ENCODE measurements at regions not wholly inside any gene's neighbourhood (a gene's known extent, or its start where the extent isn't known, plus 50 kb on each side); places are given as distances from the start of the nearest gene placed in this dataset.

DNA sequence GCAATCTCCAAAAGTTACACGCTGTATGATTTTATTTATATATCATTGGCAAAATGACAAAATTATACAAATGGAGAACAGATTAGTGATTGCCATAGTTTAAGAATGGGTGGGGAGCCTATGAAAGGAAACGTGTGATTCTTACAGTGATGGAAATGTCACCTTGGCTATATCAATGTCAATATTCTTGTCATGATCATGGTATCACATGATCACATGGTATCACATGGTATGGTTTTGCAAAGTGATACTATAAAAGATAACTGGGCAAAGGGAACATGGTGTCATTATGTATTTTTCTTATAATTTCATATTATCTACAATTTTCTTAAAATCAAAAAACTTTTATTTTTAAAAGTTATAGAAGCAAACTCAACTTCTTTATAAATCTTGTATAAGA, 606.2 kb upstream of the ZEB2 start:
- TF ChIP-seq IKZF3 (tag by site-specific recombination; IDR thresholded peaks at IDR 0.05) (no peak), REPIN1 (tag by site-specific recombination; IDR thresholded peaks at IDR 0.05; ENCODE audit: low read depth) (no peak), ZNF302 (tag by site-specific recombination; IDR thresholded peaks at IDR 0.05; ENCODE audit: low read depth) (no peak), ZNF596 (tag by site-specific recombination; IDR thresholded peaks at IDR 0.05) (no peak), OVOL3 (tag by site-specific recombination; IDR thresholded peaks at IDR 0.05) (no peak), ZNF184 (tag by site-specific recombination; IDR thresholded peaks at IDR 0.05) (no peak), ZNF785 (tag by site-specific recombination; IDR thresholded peaks at IDR 0.05) (no peak), RBAK (tag by site-specific recombination; IDR thresholded peaks at IDR 0.05) (no peak), SCRT1 (tag by site-specific recombination; IDR thresholded peaks at IDR 0.05; ENCODE audit: borderline replicate concordance) (no peak), ZNF768 (tag by site-specific recombination; IDR thresholded peaks at IDR 0.05) (no peak), ZNF510 (tag by site-specific recombination; IDR thresholded peaks at IDR 0.05; ENCODE audit: insufficient replicate concordance) (no peak), ZNF585B (tag by site-specific recombination; IDR thresholded peaks at IDR 0.05) (no peak), ZNF423 (tag by site-specific recombination; IDR thresholded peaks at IDR 0.05) (no peak), ZNF157 (tag by site-specific recombination; IDR thresholded peaks at IDR 0.05) (no peak)
- TF ChIP-seq, protein P1, sequence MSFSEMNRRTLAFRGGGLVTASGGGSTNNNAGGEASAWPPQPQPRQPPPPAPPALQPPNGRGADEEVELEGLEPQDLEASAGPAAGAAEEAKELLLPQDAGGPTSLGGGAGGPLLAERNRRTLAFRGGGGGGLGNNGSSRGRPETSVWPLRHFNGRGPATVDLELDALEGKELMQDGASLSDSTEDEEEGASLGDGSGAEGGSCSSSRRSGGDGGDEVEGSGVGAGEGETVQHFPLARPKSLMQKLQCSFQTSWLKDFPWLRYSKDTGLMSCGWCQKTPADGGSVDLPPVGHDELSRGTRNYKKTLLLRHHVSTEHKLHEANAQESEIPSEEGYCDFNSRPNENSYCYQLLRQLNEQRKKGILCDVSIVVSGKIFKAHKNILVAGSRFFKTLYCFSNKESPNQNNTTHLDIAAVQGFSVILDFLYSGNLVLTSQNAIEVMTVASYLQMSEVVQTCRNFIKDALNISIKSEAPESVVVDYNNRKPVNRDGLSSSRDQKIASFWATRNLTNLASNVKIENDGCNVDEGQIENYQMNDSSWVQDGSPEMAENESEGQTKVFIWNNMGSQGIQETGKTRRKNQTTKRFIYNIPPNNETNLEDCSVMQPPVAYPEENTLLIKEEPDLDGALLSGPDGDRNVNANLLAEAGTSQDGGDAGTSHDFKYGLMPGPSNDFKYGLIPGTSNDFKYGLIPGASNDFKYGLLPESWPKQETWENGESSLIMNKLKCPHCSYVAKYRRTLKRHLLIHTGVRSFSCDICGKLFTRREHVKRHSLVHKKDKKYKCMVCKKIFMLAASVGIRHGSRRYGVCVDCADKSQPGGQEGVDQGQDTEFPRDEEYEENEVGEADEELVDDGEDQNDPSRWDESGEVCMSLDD (tag by site-specific recombination; IDR thresholded peaks at IDR 0.05): no peak
- ChIA-PET POLR2A (no interaction called here), CTCF (no interaction called here)
- no peaks in the 10 kb centered on the region for H3K4me1 ChIP-seq (ENCODE audit: control insufficient read depth, insufficient read depth, low read length)
- H3K9me3 ChIP-seq (ENCODE audit: control insufficient read depth, insufficient read depth, low read depth, low read length): no peaks in the 10 kb centered on the region
- no peak overlapping the region for H3K4me3 ChIP-seq (ENCODE audit: low read depth, low read length)
- no peak overlapping the region for H3K27ac ChIP-seq (ENCODE audit: extremely low read depth, low read depth, low read length)
- H3K36me3 ChIP-seq (ENCODE audit: control insufficient read depth in 2 of 2, insufficient read depth in 1 of 2, low read length in 2 of 2): no peaks in the 10 kb centered on the region

DNA sequence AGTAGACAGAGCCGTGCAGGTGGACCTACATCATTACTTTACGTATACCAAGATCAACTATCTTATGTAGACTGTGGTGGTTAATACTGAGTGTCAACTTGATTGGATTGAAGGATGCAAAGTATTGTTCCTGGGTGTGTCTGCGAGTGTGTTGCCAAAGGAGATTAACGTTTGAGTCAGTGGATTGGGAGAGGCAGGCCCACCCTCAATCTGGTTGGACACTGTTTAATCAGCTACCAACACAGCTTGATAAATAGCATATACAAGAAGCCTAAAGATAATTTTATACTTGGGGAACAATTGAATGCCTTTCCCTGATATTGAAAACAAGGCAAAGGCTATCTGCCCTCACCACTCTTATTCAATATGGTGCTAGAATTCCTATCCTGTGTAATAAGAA, 604.2 kb upstream of the ZEB2 start:
- Histone ChIP-seq H3K4me3 (ENCODE audit: low read depth, low read length) (no peak overlapping the region), H3K4me1 (ENCODE audit: control insufficient read depth, insufficient read depth, low read length) (no peaks in the 10 kb centered on the region), H3K9me3 (ENCODE audit: control insufficient read depth, insufficient read depth, low read depth, low read length) (no peaks in the 10 kb centered on the region), H3K27ac (ENCODE audit: extremely low read depth, low read depth, low read length) (no peak overlapping the region), H3K36me3 (ENCODE audit: control insufficient read depth in 2 of 2, insufficient read depth in 1 of 2, low read length in 2 of 2) (no peaks in the 10 kb centered on the region)
- ChIA-PET CTCF (interaction anchor here (1.0 kb wide), 1 partner anchor 12 kb away, joined by 3 read pairs; no protein-coding TSS in a partner anchor), POLR2A (no interaction called here)
- TF ChIP-seq ZNF792 (tag by site-specific recombination; IDR thresholded peaks at IDR 0.05) (no peak), ZNF248 (tag by site-specific recombination; IDR thresholded peaks at IDR 0.05) (no peak), ZNF501 (tag by site-specific recombination; IDR thresholded peaks at IDR 0.05) (no peak), SP7 (tag by site-specific recombination; IDR thresholded peaks at IDR 0.05) (no peak)
- TF ChIP-seq, protein P2, sequence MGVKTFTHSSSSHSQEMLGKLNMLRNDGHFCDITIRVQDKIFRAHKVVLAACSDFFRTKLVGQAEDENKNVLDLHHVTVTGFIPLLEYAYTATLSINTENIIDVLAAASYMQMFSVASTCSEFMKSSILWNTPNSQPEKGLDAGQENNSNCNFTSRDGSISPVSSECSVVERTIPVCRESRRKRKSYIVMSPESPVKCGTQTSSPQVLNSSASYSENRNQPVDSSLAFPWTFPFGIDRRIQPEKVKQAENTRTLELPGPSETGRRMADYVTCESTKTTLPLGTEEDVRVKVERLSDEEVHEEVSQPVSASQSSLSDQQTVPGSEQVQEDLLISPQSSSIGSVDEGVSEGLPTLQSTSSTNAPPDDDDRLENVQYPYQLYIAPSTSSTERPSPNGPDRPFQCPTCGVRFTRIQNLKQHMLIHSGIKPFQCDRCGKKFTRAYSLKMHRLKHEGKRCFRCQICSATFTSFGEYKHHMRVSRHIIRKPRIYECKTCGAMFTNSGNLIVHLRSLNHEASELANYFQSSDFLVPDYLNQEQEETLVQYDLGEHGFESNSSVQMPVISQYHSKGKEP (tag by site-specific recombination; IDR thresholded peaks at IDR 0.05): no peak

DNA sequence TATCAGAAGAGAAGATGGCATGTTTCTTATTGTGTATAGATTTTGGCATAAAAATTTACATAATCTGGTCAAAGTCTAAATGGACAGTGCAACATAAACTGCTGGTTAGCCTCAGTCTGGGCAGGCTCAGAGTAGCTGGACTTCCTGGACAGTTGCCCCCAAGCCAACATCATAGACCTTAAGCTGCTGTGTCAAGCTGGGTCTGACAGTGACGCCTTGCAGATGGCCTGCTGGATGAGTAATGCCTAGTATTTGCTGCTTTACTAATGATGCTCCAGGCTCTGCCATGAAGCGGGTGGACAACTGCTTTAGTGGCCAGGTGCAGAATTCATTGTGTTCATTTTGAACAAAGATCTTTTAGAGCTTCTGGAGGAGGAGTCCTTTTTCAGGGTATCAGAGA, 603.7 kb upstream of the ZEB2 start:
- POLR2A ChIA-PET: no interaction called here
- Histone ChIP-seq H3K36me3 (ENCODE audit: control insufficient read depth in 2 of 2, insufficient read depth in 1 of 2, low read length in 2 of 2) (no peaks in the 10 kb centered on the region), H3K9me3 (ENCODE audit: control insufficient read depth, insufficient read depth, low read depth, low read length) (no peaks in the 10 kb centered on the region), H3K4me3 (ENCODE audit: low read depth, low read length) (no peak overlapping the region), H3K27ac (ENCODE audit: extremely low read depth, low read depth, low read length) (no peak overlapping the region), H3K4me1 (ENCODE audit: control insufficient read depth, insufficient read depth, low read length) (no peaks in the 10 kb centered on the region)
- TF ChIP-seq GLIS2 (tag by site-specific recombination; IDR thresholded peaks at IDR 0.05): no peak
- no peak for TF ChIP-seq ZIC2 (tag by site-specific recombination; IDR thresholded peaks at IDR 0.05)
- TF ChIP-seq ZSCAN23 (tag by site-specific recombination; IDR thresholded peaks at IDR 0.05): no peak
- TF ChIP-seq ZNF785 (tag by site-specific recombination; IDR thresholded peaks at IDR 0.05): no peak
- TF ChIP-seq ZNF501 (tag by site-specific recombination; IDR thresholded peaks at IDR 0.05): no peak
- TF ChIP-seq EGR2 (tag by site-specific recombination; IDR thresholded peaks at IDR 0.05; ENCODE audit: low read depth): no peak
- TF ChIP-seq ZNF629 (tag by site-specific recombination; IDR thresholded peaks at IDR 0.05): no peak
- no peak for TF ChIP-seq ZNF623 (tag by site-specific recombination; IDR thresholded peaks at IDR 0.05)
- CTCF ChIA-PET: no interaction called here

Data from HEK293 (cell line).